GM21737 (cell line): ENCODE measurements at regions not wholly inside any gene's neighbourhood (a gene's known extent, or its start where the extent isn't known, plus 50 kb on each side); places are given as distances from the start of the nearest gene placed in this dataset.

Experiments
- ATAC-seq: cut with Tn5 transposase; IDR thresholded peaks from one replicate; pipeline ENCODE4 v1.9.1; 2021; ENCODE audit warnings: mild to moderate bottlenecking, moderate library complexity; ENCODE audit not compliant: unreplicated experiment

GRCh38 chr6:95489185-95489863 is 88.0 kb upstream of the MANEA start:
- no peak for ATAC-seq

GRCh38 chr6:95496769-95497426 is 80.4 kb upstream of the MANEA start:
- ATAC-seq, result no peak

- ATAC-seq, result no peak
These were observed 76.1 kb upstream of the MANEA start for GRCh38 chr6:95501032-95501904.

- ATAC-seq, result no peak
These were observed 73.8 kb upstream of the MANEA start for GRCh38 chr6:95503568-95503967.

- no peak for ATAC-seq
These were observed 65.9 kb upstream of the MANEA start for GRCh38 chr6:95511404-95511803.

GRCh38 chr6:95515975-95516374 is 61.4 kb upstream of the MANEA start:
- no peak for ATAC-seq

GRCh38 chr6:95517004-95517403 is 60.3 kb upstream of the MANEA start:
- no peak for ATAC-seq

GRCh38 chr6:95517568-95517967 is 59.8 kb upstream of the MANEA start:
- ATAC-seq, result no peak

GRCh38 chr6:95518630-95519227 is 58.6 kb upstream of the MANEA start:
- no peak for ATAC-seq

- no peak for ATAC-seq
These were observed 57.9 kb upstream of the MANEA start for GRCh38 chr6:95519228-95520037.

GRCh38 chr6:95521181-95521580 is 56.2 kb upstream of the MANEA start:
- no peak for ATAC-seq
